GM21619 (cell line): ENCODE measurements at regions not wholly inside any gene's neighbourhood (a gene's known extent, or its start where the extent isn't known, plus 50 kb on each side); places are given as distances from the start of the nearest gene placed in this dataset.
A peak's percentile ranks its signal among the peaks of the same experiment; 100 is the strongest.

Experiments
- ATAC-seq: cut with Tn5 transposase; IDR thresholded peaks from one replicate; pipeline ENCODE4 v1.9.1; 2021; ENCODE audit not compliant: unreplicated experiment

- ATAC-seq, result no peak
These were observed 109.0 kb upstream of the ZNF217 start for GRCh38 chr20:53702617-53703016.

GRCh38 chr20:53699906-53700305 is 106.3 kb upstream of the ZNF217 start:
- ATAC-seq, result no peak

- ATAC-seq, result no peak
These were observed 105.5 kb upstream of the ZNF217 start for GRCh38 chr20:53699085-53699674.

- ATAC-seq, result no peak
These were observed 104.8 kb upstream of the ZNF217 start for GRCh38 chr20:53698371-53698978.

- ATAC-seq, result no peak
These were observed 102.3 kb upstream of the ZNF217 start for GRCh38 chr20:53695797-53696527.

- ATAC-seq, result peak; percentile 54
These were observed 99.7 kb upstream of the ZNF217 start for GRCh38 chr20:53693262-53693871.

- ATAC-seq, result no peak
These were observed 98.9 kb upstream of the ZNF217 start for GRCh38 chr20:53692465-53693067.

GRCh38 chr20:53691811-53692192 is 98.2 kb upstream of the ZNF217 start:
- no peak for ATAC-seq

- ATAC-seq, result no peak
These were observed 97.6 kb upstream of the ZNF217 start for GRCh38 chr20:53691060-53691810.

- no peak for ATAC-seq
These were observed 94.4 kb upstream of the ZNF217 start for GRCh38 chr20:53688085-53688484.

GRCh38 chr20:53685070-53685595 is 91.5 kb upstream of the ZNF217 start:
- ATAC-seq, result no peak

GRCh38 chr20:53683506-53683905 is 89.9 kb upstream of the ZNF217 start:
- no peak for ATAC-seq

GRCh38 chr20:53681352-53682212 is 87.9 kb upstream of the ZNF217 start:
- ATAC-seq, result no peak

- ATAC-seq, result no peak
These were observed 86.1 kb upstream of the ZNF217 start for GRCh38 chr20:53679597-53680309.

- no peak for ATAC-seq
These were observed 85.5 kb upstream of the ZNF217 start for GRCh38 chr20:53678990-53679596.

- no peak for ATAC-seq
These were observed 84.8 kb upstream of the ZNF217 start for GRCh38 chr20:53678315-53678989.

- ATAC-seq, result no peak
These were observed 84.0 kb upstream of the ZNF217 start for GRCh38 chr20:53677447-53678314.
